Omental fat pad (tissue), 3 donors: ENCODE measurements at regions not wholly inside any gene's neighbourhood (a gene's known extent, or its start where the extent isn't known, plus 50 kb on each side); places are given as distances from the start of the nearest gene placed in this dataset.
"Not testable (repeated sequence)": the region's sequence is repeated elsewhere in the genome, so short reads cannot be mapped to it uniquely, and the experiment has no call there.

Experiments used
- ATAC-seq: fragments of 150-250 bp; one replicate; pipeline ENCODE4 v1.9.1; 2016; ENCODE audit warnings: mild to moderate bottlenecking, moderate library complexity; ENCODE audit not compliant: low FRiP score
- DNase-seq: peaks from one replicate; pipeline ENCODE4 v3.0.0-alpha.2; 2019; ENCODE audit warnings: low spot score
- CTCF ChIP-seq, 3 donors: fragments of 450-650 bp; IDR thresholded peaks; one replicate each; pipeline ENCODE4 v1.5.1; 2016 to 2017; ENCODE audit warnings: antibody characterized with exemption in 3 of 3, mild to moderate bottlenecking in 3 of 3, moderate library complexity in 2 of 3

- DNase-seq, result no peak
- no peak for TF ChIP-seq CTCF (IDR thresholded peaks at IDR 0.05)
- ATAC-seq, result no peak
These were observed 109.1 kb upstream of the BCHE start for GRCh38 chr3:165946360-165946759.

GRCh38 chr3:165938986-165939540, 101.8 kb upstream of the BCHE start:
- no peak for ATAC-seq
- TF ChIP-seq CTCF (IDR thresholded peaks at IDR 0.05), result no peak
- DNase-seq, result no peak

- not testable (repeated sequence) for DNase-seq, ATAC-seq
These were observed 98.9 kb upstream of the BCHE start for GRCh38 chr3:165936081-165936480.

GRCh38 chr3:165924301-165924791, 87.1 kb upstream of the BCHE start:
- ATAC-seq, DNase-seq: not testable (repeated sequence)

- no peak for TF ChIP-seq CTCF (IDR thresholded peaks at IDR 0.05)
- ATAC-seq (no peak), DNase-seq (no peak)
These were observed 83.8 kb upstream of the BCHE start for GRCh38 chr3:165920984-165921383.

GRCh38 chr3:165919284-165919683, 82.1 kb upstream of the BCHE start:
- ATAC-seq, result no peak
- no peak for TF ChIP-seq CTCF (IDR thresholded peaks at IDR 0.05)
- no peak for DNase-seq

GRCh38 chr3:165918657-165918979, 81.4 kb upstream of the BCHE start:
- ATAC-seq (no peak), DNase-seq (no peak)
- TF ChIP-seq CTCF (IDR thresholded peaks at IDR 0.05), result no peak

- ATAC-seq, DNase-seq: not testable (repeated sequence)
These were observed 80.9 kb upstream of the BCHE start for GRCh38 chr3:165917938-165918656.

- ATAC-seq, DNase-seq: not testable (repeated sequence)
These were observed 77.9 kb upstream of the BCHE start for GRCh38 chr3:165915104-165915503.
